Muscle of back (tissue), 3 donors: ENCODE measurements at regions not wholly inside any gene's neighbourhood (a gene's known extent, or its start where the extent isn't known, plus 50 kb on each side); places are given as distances from the start of the nearest gene placed in this dataset.
"Not testable (repeated sequence)": the region's sequence is repeated elsewhere in the genome, so short reads cannot be mapped to it uniquely, and the experiment has no call there.

Experiments used
- DNase-seq, 3 donors: peaks; one replicate each; pipeline versions ENCODE4 v3.0.0 to v3.0.0-alpha.2; 2013

GRCh38 chr17:22253007-22253406, 560.7 kb downstream of the KCNJ18 start:
- DNase-seq, result no peak

DNA sequence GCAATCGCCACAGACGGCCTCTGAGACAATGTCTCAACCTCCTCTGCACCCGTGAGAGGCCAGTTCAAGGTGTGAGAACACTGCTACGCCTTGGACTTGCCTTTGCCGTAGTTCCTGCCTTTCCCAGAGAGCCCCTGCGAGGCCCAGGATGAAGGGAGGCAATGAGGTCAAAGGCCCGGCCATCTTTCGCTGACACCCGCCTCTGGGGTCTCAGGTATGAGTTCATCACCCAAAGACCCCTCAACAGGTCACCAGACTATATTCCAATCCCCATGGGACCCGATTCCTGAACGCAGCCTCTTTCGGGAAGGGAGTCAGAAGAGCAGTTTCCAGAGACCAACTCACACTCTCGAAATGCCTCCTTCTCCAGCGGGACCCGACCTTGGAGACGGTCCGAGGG, 573.5 kb downstream of the KCNJ18 start:
- no peak for DNase-seq

DNA sequence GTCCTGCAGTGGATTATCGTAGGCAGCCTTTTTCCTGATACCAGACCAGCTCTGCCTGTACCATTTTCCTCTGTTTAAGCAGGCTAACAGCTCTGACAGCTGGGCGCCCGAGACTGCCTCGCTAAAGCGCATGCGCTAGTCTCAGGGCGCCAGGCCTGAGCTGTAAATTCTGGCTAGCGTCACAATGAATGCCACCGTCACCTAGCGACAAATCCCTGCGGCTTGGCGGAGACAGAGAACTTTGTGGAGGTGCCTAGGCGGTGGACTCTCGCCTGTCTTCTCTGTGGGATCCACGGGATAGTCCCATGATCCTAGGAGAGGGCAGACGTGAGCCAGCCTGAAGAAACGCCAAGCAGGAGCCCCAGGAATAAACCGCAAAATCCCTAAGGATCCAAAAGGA, 573.9 kb downstream of the KCNJ18 start:
- DNase-seq, result no peak

DNA sequence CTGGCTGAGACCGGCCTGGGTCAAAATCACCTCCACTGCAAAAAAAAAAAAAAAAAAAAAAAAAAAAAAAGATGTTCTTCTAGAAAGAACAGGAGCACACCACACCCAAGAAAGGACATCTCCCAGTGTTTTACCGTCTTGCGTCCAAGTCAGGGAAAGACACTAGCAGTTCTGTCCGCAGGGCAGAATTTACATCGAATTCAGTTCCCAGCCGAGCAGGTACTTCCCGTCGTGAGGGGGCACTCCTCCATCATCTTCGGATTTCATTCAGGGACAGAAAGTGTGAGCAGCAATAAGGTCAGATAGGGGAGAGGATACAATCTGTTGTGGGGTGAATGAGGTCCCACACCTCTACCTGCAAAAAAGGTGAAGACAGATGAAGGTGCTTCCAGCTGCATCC, 574.7 kb downstream of the KCNJ18 start:
- DNase-seq, result no peak

- no peak for DNase-seq
Measured at GRCh38 chr17:22268214-22268911, 576.0 kb downstream of the KCNJ18 start.

- DNase-seq, result no peak
Measured at GRCh38 chr17:22268912-22269220, 576.5 kb downstream of the KCNJ18 start.

DNA sequence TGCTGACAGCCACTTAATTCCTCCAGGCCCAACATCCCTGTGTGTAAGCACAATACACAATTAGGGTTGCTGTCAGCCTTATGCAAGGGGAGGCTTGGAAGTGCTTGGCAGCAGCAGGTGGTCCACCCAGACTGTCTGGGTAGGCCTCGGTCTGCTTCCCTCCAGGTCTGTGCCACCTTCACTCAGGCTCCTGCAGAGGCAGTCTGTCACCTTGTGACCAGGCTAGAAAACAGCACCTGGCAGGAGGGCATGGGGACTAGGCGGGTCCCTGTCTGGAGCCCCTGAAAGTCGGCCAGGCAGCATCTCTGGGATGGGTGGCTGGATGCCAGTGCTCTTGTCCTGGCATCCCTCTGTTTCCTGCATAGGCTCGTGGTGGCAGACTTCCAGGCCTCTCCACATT, 578.1 kb downstream of the KCNJ18 start:
- DNase-seq, result no peak

DNA sequence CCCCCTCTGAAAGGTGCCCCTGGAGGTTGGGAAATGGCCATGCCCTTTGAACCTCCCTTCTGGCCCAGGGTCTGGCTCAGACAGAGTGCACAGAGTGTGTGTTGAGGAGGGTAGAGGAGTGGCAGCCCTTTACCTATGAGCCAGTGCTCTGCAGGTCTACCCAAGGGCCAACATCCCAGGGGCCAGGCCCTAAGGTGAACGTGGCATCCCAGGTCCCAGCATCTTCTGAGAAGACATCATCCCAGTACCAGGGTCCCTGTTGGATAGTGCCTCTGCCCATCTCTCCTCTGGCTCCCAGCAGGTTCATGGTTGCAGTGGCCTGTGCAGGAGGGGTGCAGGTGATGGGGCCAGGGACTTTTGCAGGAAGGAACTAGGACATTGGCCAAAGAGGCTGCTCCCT, 578.5 kb downstream of the KCNJ18 start:
- DNase-seq, result not testable (repeated sequence)

GRCh38 chr17:22272363-22273146, 580.2 kb downstream of the KCNJ18 start:
- DNase-seq, result no peak

DNA sequence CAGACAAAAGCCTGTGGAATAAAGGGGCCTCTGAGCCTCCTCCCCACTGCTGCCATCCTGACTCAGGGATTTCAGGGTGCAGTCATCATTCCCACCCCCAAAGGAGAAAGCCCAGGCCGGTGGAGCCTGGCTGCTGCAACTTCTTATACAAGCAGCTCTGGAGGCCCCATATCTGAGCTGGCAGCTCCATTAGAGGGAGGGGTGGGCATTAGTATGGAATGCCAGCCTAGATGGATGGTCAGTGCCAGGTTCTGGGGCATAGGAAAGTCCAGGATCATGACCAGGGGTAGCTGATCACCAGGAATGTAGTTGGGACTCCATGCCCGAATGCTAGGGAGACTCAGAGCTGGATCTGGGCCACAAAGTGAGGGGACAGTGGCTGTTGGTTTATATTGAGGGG, 581.0 kb downstream of the KCNJ18 start:
- no peak for DNase-seq

DNA sequence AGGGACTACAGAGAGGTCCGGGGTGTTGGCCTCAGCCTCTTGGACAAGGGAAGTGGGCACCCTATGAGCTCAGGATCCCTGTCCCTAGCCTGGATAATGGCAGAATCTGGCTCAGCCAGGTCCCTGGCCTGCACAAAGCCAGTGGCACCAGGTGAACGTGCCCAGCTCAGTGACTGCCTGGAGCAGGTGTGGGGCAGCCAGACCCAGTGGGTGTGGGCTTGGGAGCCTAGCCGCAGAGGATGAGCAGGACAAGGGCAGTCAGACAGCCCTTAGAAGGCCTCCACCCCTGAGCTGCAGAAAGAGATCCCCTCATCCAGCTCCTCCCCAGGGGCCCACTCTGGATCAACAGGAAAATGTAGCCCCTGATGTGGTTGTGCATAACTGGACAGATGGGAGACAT, 585.3 kb downstream of the KCNJ18 start:
- no peak for DNase-seq

DNA sequence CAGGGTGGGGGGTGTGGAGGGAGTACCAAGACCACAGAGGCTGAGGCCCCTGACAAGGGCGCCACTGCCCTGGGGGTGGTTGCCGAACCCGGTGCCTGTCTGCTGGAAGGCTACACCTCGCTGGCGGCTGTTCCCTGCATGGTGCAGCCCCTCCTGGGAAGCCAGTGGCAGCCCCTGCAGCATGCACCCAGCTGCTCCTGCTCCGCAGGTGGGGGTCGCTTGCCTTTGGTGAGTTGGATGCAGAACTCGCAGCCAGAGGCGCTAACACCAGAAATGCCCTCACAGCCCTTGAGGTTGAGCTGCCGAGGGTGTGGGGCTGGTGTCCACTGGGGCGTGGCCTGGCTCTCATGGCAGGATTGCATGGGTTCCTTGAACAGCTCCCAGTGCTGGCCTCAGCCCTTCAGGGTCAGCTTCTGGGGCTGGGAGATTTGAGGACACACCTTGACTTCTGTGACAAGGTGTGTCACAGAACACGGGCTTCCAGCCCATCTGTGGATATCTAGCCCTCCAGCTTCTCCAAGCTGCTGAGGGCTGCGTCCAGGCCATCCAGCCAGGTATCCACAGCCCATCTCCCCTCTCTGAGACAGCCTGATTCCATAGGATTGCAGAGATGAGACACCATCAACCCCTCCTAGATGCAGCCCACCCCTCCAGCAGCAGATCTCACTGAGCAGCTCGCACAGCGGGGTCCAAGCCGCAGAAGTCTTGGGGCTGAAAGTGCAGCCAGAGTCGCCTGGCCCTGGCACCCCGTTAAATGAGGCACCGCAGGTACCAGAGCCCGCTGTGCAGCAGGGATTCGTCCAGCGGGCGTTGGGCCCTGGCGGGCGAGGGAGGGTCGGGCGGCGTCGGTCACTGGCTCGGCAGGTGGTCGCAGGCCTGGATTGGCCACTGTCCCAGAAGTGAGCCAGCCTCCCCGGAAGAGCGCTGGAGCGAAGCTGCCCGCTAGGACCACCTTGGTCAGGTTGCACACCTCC, 586.3 kb downstream of the KCNJ18 start:
- DNase-seq, result no peak

GRCh38 chr17:22286337-22287041, 594.2 kb downstream of the KCNJ18 start:
- DNase-seq, result no peak

DNA sequence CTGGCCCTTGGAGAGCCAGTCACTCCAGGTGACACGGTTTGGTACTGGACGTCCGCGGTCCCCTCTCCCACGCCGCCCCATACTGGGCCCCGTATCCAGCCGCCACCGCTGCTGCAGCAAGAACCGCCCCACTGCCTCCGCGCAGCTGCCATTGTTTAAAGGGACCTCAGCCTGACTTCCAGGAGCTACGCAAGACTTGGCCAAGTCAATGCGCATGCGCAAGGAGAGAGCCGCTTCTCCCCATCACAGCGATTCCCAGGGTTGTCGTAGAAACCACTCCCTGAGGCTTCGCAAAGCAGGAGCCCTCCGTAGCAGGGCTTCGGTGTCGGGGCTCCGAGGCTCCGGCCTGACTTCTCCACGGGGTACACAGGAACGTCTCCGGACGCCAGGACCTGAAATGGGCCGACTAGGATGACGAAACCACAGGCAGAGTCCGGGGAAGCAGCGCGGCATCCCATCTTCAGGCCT, 606.2 kb downstream of the KCNJ18 start:
- not testable (repeated sequence) for DNase-seq

- DNase-seq, result no peak
Measured at GRCh38 chr17:22300177-22300576, 607.9 kb downstream of the KCNJ18 start.

DNA sequence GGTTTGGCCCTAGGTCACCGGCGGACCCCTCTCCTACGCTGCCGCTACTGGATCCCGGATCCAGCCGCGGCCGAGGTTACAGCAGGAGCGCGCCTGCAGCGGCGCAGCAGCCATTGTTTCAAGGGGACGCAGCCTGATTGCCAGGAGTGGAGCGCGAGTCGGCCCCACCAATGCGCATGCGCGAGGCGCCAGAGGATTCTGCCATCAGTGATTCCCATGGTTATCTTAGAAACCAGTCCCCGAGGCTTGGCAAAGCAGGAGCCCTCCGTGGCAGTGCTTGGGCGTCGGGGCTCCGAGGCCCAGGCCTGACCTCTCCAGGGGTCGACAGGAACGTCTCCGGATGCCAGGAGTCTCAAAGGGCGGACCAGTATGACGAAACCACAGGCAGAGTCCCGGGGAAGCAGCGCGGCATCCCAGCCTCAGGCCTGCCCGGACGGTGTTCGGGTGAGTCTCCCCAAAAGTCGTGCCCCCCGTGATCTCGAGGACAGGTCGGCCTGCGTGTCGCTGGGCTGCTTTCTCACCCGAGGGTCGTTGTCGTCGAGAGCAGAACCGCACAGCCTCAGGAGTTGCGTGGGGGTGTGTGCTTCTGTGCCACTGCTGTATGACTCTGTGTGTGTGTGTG, 608.5 kb downstream of the KCNJ18 start:
- DNase-seq, result no peak

- no peak for DNase-seq
Measured at GRCh38 chr17:22301353-22301745, 609.0 kb downstream of the KCNJ18 start.

DNA sequence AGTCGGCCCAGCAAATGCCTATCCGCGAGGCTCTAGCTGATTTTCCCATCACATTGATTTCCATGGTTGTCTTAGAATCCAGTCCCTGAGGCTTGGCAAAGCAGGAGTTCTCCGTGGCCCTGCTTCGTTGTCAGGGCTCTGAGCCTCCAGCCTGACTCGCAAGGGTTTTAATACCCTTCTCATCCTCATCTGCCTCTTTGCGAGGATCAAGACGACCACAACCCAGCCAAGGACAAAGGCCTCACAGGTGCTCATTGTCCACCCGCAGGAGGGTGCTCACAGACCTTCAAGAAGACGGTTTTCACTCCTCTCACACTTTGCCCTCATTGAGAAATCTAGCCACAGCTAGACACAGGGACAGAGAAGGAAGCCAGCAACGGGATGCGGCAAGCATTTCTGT, 610.8 kb downstream of the KCNJ18 start:
- DNase-seq, result no peak

GRCh38 chr17:22303865-22304264, 611.5 kb downstream of the KCNJ18 start:
- no peak for DNase-seq

- DNase-seq, result no peak
Measured at GRCh38 chr17:22304667-22305303, 612.5 kb downstream of the KCNJ18 start.
